Chondrocyte (in vitro differentiated cells): ENCODE measurements at regions not wholly inside any gene's neighbourhood (a gene's known extent, or its start where the extent isn't known, plus 50 kb on each side); places are given as distances from the start of the nearest gene placed in this dataset.

Experiments used
- DNase-seq: peaks from one replicate; pipeline ENCODE4 v3.0.0; 2021; ENCODE audit warnings: mixed read lengths, low spot score
- H3K27ac Mint-ChIP-seq: one replicate; pipeline ENCODE4 v1.8.0; 2021; ENCODE audit warnings: mild to moderate bottlenecking, moderate library complexity, mixed read lengths; ENCODE audit not compliant: unreplicated experiment
- H3K27me3 Mint-ChIP-seq: 2 replicates; pipeline ENCODE4 v1.8.0; 2021; ENCODE audit warnings: low read depth, mixed read lengths
- H3K36me3 Mint-ChIP-seq: 2 replicates; pipeline ENCODE4 v1.8.0; 2021; ENCODE audit warnings: low read depth, mixed read lengths
- H3K4me1 Mint-ChIP-seq: 2 replicates; pipeline ENCODE4 v1.8.0; 2021; ENCODE audit warnings: low read depth, mild to moderate bottlenecking, mixed read lengths
- H3K4me3 Mint-ChIP-seq: one replicate; pipeline ENCODE4 v1.8.0; 2021; ENCODE audit warnings: mild to moderate bottlenecking, moderate library complexity, mixed read lengths; ENCODE audit not compliant: unreplicated experiment
- H3K9me3 Mint-ChIP-seq: 2 replicates; pipeline ENCODE4 v1.8.0; 2021; ENCODE audit warnings: low read depth, mixed read lengths
- CTCF ChIP-seq: fragments of 200-600 bp; sonication (generic); IDR thresholded peaks from 2 replicates; pipeline ENCODE4 v1.5.0; 2021; ENCODE audit warnings: antibody characterized with exemption, mild to moderate bottlenecking, moderate library complexity

- H3K4me1 Mint-ChIP-seq: no peaks in the 10 kb centered on the region
- no peaks in the 10 kb centered on the region for H3K36me3 Mint-ChIP-seq
- H3K4me3 Mint-ChIP-seq: no peak overlapping the region
- H3K27me3 Mint-ChIP-seq: no peaks in the 10 kb centered on the region
- no peak overlapping the region for H3K27ac Mint-ChIP-seq
- DNase-seq: no peak
- TF ChIP-seq CTCF: no peak
- H3K9me3 Mint-ChIP-seq: no peaks in the 10 kb centered on the region
These were observed 62.9 kb downstream of the ACKR3 start for GRCh38 chr2:236632295-236633218.

GRCh38 chr2:236633219-236633570 is 63.6 kb downstream of the ACKR3 start:
- H3K9me3 Mint-ChIP-seq: no peaks in the 10 kb centered on the region
- DNase-seq: no peak
- H3K36me3 Mint-ChIP-seq: no peaks in the 10 kb centered on the region
- no peak for TF ChIP-seq CTCF
- no peak overlapping the region for H3K4me3 Mint-ChIP-seq
- H3K27ac Mint-ChIP-seq: no peak overlapping the region
- no peaks in the 10 kb centered on the region for H3K27me3 Mint-ChIP-seq
- H3K4me1 Mint-ChIP-seq: peaks cover 5% of the 10 kb centered on the region

- no peak for DNase-seq
- Mint-ChIP-seq H3K4me1 (peaks cover 5% of the 10 kb centered on the region), H3K36me3 (no peaks in the 10 kb centered on the region), H3K27ac (no peak overlapping the region), H3K9me3 (no peaks in the 10 kb centered on the region), H3K27me3 (no peaks in the 10 kb centered on the region), H3K4me3 (no peak overlapping the region)
- no peak for TF ChIP-seq CTCF
These were observed 64.3 kb downstream of the ACKR3 start for GRCh38 chr2:236633775-236634560.

GRCh38 chr2:236636261-236636660 is 66.6 kb downstream of the ACKR3 start:
- DNase-seq: no peak
- Mint-ChIP-seq H3K27ac (no peak overlapping the region), H3K4me1 (peaks cover 5% of the 10 kb centered on the region), H3K36me3 (no peaks in the 10 kb centered on the region), H3K9me3 (peaks cover 5% of the 10 kb centered on the region), H3K4me3 (no peak overlapping the region), H3K27me3 (no peaks in the 10 kb centered on the region)
- no peak for TF ChIP-seq CTCF

GRCh38 chr2:236636714-236637470 is 67.3 kb downstream of the ACKR3 start:
- Mint-ChIP-seq H3K4me3 (no peak overlapping the region), H3K9me3 (peaks cover 8% of the 10 kb centered on the region), H3K36me3 (no peaks in the 10 kb centered on the region), H3K4me1 (peaks cover 9% of the 10 kb centered on the region), H3K27ac (no peak overlapping the region), H3K27me3 (no peaks in the 10 kb centered on the region)
- no peak for TF ChIP-seq CTCF
- no peak for DNase-seq
